ENCODE measurements at regions not wholly inside any gene's neighbourhood (a gene's known extent, or its start where the extent isn't known, plus 50 kb on each side); places are given as distances from the start of the nearest gene placed in this dataset.

GRCh38 chr17:72565006-72565405 is 444.2 kb downstream of the SOX9 start:
- no peak for TF ChIP-seq CTCF (conservative IDR thresholded peaks at IDR 0.05; ENCODE audit: low read depth, low read length)
- no peak for DNase-seq (ENCODE audit: low read depth)

GRCh38 chr17:72565758-72566157 is 444.9 kb downstream of the SOX9 start:
- no peak for TF ChIP-seq CTCF (conservative IDR thresholded peaks at IDR 0.05; ENCODE audit: low read depth, low read length)
- no peak for DNase-seq (ENCODE audit: low read depth)
- no peak overlapping the region for H3K4me3 ChIP-seq (ENCODE audit: low read length)

More at GRCh38 chr17:72565006-72565405, 444.2 kb downstream of the SOX9 start:
- H3K4me3 ChIP-seq (ENCODE audit: low read length), result no peak overlapping the region

GRCh38 chr17:72566671-72567484 is 446.1 kb downstream of the SOX9 start:
- TF ChIP-seq CTCF (conservative IDR thresholded peaks at IDR 0.05; ENCODE audit: low read depth, low read length), result no peak
- DNase-seq (ENCODE audit: low read depth), result no peak
- no peak overlapping the region for H3K4me3 ChIP-seq (ENCODE audit: low read length)

- no peak for DNase-seq (ENCODE audit: low read depth)
- H3K4me3 ChIP-seq (ENCODE audit: low read length), result no peak overlapping the region
- no peak for TF ChIP-seq CTCF (conservative IDR thresholded peaks at IDR 0.05; ENCODE audit: low read depth, low read length)
These were observed 447.0 kb downstream of the SOX9 start for GRCh38 chr17:72567774-72568173.

- TF ChIP-seq CTCF (conservative IDR thresholded peaks at IDR 0.05; ENCODE audit: low read depth, low read length), result no peak
- no peak for DNase-seq (ENCODE audit: low read depth)
These were observed 448.5 kb downstream of the SOX9 start for GRCh38 chr17:72569148-72569946.

GRCh38 chr17:72571813-72572396 is 451.1 kb downstream of the SOX9 start:
- no peak for DNase-seq (ENCODE audit: low read depth)
- no peak overlapping the region for H3K4me3 ChIP-seq (ENCODE audit: low read length)
- TF ChIP-seq CTCF (conservative IDR thresholded peaks at IDR 0.05; ENCODE audit: low read depth, low read length), result no peak

More at GRCh38 chr17:72569148-72569946, 448.5 kb downstream of the SOX9 start:
- H3K4me3 ChIP-seq (ENCODE audit: low read length), result no peak overlapping the region
